ENCODE measurements at regions not wholly inside any gene's neighbourhood (a gene's known extent, or its start where the extent isn't known, plus 50 kb on each side); places are given as distances from the start of the nearest gene placed in this dataset.

DNA sequence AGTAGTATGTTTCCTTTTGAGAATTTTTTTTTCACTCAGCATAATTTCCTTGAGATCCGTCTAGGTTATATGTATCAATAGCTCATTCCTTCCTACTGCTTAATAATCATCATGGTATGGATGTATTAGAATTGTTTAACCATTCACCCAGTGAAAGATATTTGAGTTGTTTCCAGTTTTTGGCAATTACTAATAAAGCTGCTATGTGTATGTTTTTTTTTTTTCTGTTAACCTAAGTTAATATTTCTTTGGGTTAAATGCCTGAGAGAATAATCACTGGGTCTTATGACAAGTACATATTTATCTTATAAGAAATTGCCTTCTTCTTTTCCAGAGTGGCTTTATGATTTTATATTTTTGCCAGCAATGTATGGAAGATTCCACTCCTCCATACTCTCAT is 96.4 kb upstream of the ST6GAL2 start:
- CTCF ChIA-PET = no interaction called here
- DNase-seq = no peak

DNA sequence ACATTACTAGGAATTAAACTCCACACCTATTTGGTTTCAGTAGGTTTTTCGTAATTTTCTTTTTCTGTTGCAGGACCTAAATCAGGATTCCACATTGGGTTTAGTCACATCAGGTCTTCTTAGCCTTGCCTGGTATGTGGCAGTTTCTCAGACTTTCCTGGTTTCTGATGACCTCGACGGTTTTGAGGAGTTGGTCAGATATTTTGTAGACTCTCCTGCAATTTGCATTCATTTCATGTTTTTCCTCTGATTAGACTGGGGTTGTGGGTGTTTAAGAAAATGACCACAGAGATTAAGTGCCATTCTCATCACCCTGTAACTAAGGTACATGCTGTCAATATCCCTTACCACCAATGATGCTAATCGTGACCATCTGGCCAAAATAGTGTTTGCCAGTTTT is 97.3 kb upstream of the ST6GAL2 start:
- Histone ChIP-seq H3K4me3 (ENCODE audit: low read depth in 2 of 2, low read length in 1 of 2) (no peak overlapping the region), H3K79me2 (ENCODE audit: insufficient read depth) (no peaks in the 10 kb centered on the region), H3K9ac (no peak overlapping the region), H3K27me3 (ENCODE audit: insufficient read depth) (no peaks in the 10 kb centered on the region), H3K4me1 (ENCODE audit: control insufficient read depth in 1 of 2, insufficient read depth in 2 of 2, low read depth in 1 of 2, low read length in 1 of 2) (no peaks in the 10 kb centered on the region), H3F3A (replicated peaks; ENCODE audit: insufficient read depth) (peaks cover 13% of the 10 kb centered on the region), H3K36me3 (replicated peaks in 1 of 2; ENCODE audit: control insufficient read depth in 1 of 2, insufficient read depth in 2 of 2, low read length in 1 of 2) (no peaks in the 10 kb centered on the region), H3K27ac (ENCODE audit: low read depth in 2 of 2, low read length in 1 of 2) (no peak overlapping the region), H3K4me2 (no peak overlapping the region), H3K9me2 (no peaks in the 10 kb centered on the region), H4K20me1 (ENCODE audit: insufficient read depth) (no peaks in the 10 kb centered on the region), H2AFZ (ENCODE audit: low read depth) (no peak overlapping the region), H3K9me3 (no peaks in the 10 kb centered on the region)
- CTCF ChIA-PET = no interaction called here
- DNase-seq = no peak
- TF ChIP-seq ELF1 (IDR thresholded peaks at IDR 0.05) (no peak), TEAD4 (IDR thresholded peaks at IDR 0.05; ENCODE audit: borderline replicate concordance, insufficient read depth) (no peak), TCF12 (IDR thresholded peaks at IDR 0.05) (no peak), GABPA (IDR thresholded peaks at IDR 0.05; ENCODE audit: low read depth) (no peak), SMC3 (IDR thresholded peaks at IDR 0.05; ENCODE audit: low read depth, low read length) (no peak), MXI1 (IDR thresholded peaks at IDR 0.05; ENCODE audit: low read depth, low read length) (no peak), NRF1 (IDR thresholded peaks at IDR 0.05; ENCODE audit: low read depth, low read length) (no peak), FOXM1 (IDR thresholded peaks at IDR 0.05; ENCODE audit: low read depth) (no peak), RXRA (IDR thresholded peaks at IDR 0.05; ENCODE audit: borderline replicate concordance, low read depth) (no peak), RFX5 (IDR thresholded peaks at IDR 0.05; ENCODE audit: low read length) (no peak)
- TF ChIP-seq, protein P1, sequence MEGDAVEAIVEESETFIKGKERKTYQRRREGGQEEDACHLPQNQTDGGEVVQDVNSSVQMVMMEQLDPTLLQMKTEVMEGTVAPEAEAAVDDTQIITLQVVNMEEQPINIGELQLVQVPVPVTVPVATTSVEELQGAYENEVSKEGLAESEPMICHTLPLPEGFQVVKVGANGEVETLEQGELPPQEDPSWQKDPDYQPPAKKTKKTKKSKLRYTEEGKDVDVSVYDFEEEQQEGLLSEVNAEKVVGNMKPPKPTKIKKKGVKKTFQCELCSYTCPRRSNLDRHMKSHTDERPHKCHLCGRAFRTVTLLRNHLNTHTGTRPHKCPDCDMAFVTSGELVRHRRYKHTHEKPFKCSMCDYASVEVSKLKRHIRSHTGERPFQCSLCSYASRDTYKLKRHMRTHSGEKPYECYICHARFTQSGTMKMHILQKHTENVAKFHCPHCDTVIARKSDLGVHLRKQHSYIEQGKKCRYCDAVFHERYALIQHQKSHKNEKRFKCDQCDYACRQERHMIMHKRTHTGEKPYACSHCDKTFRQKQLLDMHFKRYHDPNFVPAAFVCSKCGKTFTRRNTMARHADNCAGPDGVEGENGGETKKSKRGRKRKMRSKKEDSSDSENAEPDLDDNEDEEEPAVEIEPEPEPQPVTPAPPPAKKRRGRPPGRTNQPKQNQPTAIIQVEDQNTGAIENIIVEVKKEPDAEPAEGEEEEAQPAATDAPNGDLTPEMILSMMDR (IDR thresholded peaks at IDR 0.05) = no peak
- 93% methylated on average over 4 of the region's 4 CpGs for WGBS (ENCODE audit: low lambda C conversion rate)
- POLR2A ChIA-PET = no interaction called here

More for the DNA sequence above, 96.4 kb upstream of the ST6GAL2 start:
- Histone ChIP-seq H3K4me1 (ENCODE audit: control insufficient read depth in 1 of 2, insufficient read depth in 2 of 2, low read depth in 1 of 2, low read length in 1 of 2) (peaks cover 0 to 2% of the 10 kb centered on the region in 2 experiments; a peak in 2 of 4 replicates), H3K4me3 (ENCODE audit: low read depth in 2 of 2, low read length in 1 of 2) (no peak overlapping the region), H2AFZ (ENCODE audit: low read depth) (no peak overlapping the region), H3K9me2 (no peaks in the 10 kb centered on the region), H4K20me1 (ENCODE audit: insufficient read depth) (no peaks in the 10 kb centered on the region), H3K27ac (ENCODE audit: low read depth in 2 of 2, low read length in 1 of 2) (peak overlapping the region in 1 of 2 experiments; percentile 55; a peak in 1 of 4 replicates), H3K9ac (no peak overlapping the region), H3K9me3 (no peaks in the 10 kb centered on the region), H3K79me2 (ENCODE audit: insufficient read depth) (no peaks in the 10 kb centered on the region), H3F3A (replicated peaks; ENCODE audit: insufficient read depth) (peaks cover 13% of the 10 kb centered on the region), H3K4me2 (no peak overlapping the region), H3K36me3 (replicated peaks in 1 of 2; ENCODE audit: control insufficient read depth in 1 of 2, insufficient read depth in 2 of 2, low read length in 1 of 2) (no peaks in the 10 kb centered on the region), H3K27me3 (ENCODE audit: insufficient read depth) (no peaks in the 10 kb centered on the region)
- TF ChIP-seq RFX5 (IDR thresholded peaks at IDR 0.05; ENCODE audit: low read length) (no peak), TEAD4 (IDR thresholded peaks at IDR 0.05; ENCODE audit: borderline replicate concordance, insufficient read depth) (peak; percentile 74; the same call in 1 of the 2 replicates), CHD2 (IDR thresholded peaks at IDR 0.05; ENCODE audit: low read length, partially characterized antibody) (no peak), FOSL2 (IDR thresholded peaks at IDR 0.05; ENCODE audit: borderline replicate concordance, low read depth) (peak; percentile 51; the same call in 1 of the 2 replicates), NFIC (IDR thresholded peaks at IDR 0.05; ENCODE audit: borderline replicate concordance) (peak; percentile 49; the same call in 1 of the 2 replicates), JUND (IDR thresholded peaks at IDR 0.05) (peak; percentile 66), TCF12 (IDR thresholded peaks at IDR 0.05) (peak; percentile 76), EP300 (IDR thresholded peaks at IDR 0.05; ENCODE audit: borderline replicate concordance in 1 of 2, low read depth in 1 of 2, low read length in 1 of 2) (peak in 1 of 2 experiments; percentile 52; a peak in 1 of 4 replicates), RXRA (IDR thresholded peaks at IDR 0.05; ENCODE audit: borderline replicate concordance, low read depth) (peak; percentile 18; the same call in 1 of the 2 replicates)
- TF ChIP-seq, protein P2, sequence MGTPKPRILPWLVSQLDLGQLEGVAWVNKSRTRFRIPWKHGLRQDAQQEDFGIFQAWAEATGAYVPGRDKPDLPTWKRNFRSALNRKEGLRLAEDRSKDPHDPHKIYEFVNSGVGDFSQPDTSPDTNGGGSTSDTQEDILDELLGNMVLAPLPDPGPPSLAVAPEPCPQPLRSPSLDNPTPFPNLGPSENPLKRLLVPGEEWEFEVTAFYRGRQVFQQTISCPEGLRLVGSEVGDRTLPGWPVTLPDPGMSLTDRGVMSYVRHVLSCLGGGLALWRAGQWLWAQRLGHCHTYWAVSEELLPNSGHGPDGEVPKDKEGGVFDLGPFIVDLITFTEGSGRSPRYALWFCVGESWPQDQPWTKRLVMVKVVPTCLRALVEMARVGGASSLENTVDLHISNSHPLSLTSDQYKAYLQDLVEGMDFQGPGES (IDR thresholded peaks at IDR 0.05; ENCODE audit: low read depth, low read length) = no peak
- TF ChIP-seq, protein P3, sequence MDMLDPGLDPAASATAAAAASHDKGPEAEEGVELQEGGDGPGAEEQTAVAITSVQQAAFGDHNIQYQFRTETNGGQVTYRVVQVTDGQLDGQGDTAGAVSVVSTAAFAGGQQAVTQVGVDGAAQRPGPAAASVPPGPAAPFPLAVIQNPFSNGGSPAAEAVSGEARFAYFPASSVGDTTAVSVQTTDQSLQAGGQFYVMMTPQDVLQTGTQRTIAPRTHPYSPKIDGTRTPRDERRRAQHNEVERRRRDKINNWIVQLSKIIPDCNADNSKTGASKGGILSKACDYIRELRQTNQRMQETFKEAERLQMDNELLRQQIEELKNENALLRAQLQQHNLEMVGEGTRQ (IDR thresholded peaks at IDR 0.05; ENCODE audit: borderline replicate concordance, low read depth, low read length) = no peak
- TF ChIP-seq, protein P4, sequence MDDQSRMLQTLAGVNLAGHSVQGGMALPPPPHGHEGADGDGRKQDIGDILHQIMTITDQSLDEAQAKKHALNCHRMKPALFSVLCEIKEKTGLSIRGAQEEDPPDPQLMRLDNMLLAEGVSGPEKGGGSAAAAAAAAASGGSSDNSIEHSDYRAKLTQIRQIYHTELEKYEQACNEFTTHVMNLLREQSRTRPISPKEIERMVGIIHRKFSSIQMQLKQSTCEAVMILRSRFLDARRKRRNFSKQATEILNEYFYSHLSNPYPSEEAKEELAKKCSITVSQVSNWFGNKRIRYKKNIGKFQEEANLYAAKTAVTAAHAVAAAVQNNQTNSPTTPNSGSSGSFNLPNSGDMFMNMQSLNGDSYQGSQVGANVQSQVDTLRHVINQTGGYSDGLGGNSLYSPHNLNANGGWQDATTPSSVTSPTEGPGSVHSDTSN (IDR thresholded peaks at IDR 0.05) = peak; percentile 49; the same call in 1 of the 2 replicates
- POLR2A ChIA-PET = no interaction called here
- 38% methylated on average over 1 of the region's 1 CpG for WGBS (ENCODE audit: low lambda C conversion rate)

Measured in SK-N-SH (cell line).